Activated CD8-positive, alpha-beta T cell treated with anti-CD3 and anti-CD28 coated beads for 36 hours (primary cell): ENCODE measurements at regions not wholly inside any gene's neighbourhood (a gene's known extent, or its start where the extent isn't known, plus 50 kb on each side); places are given as distances from the start of the nearest gene placed in this dataset.
A peak's percentile ranks its signal among the peaks of the same experiment; 100 is the strongest.

Experiments used
- ATAC-seq: fragments of 200-7000 bp; cut with Tn5 transposase; one replicate; pipeline ENCODE4 v1.10.0; 2021; ENCODE audit warnings: mild to moderate bottlenecking, moderate library complexity
- CTCF ChIA-PET: fragments of 350-600 bp; sonication (Branson Sonifier 250); formaldehyde crosslinking; loops from one replicate; lab custom pipeline; 2021; ENCODE audit warnings: antibody characterized with exemption; lab: Charles Lee
- POLR2A ChIA-PET: fragments of 350-600 bp; sonication (Branson Sonifier 250); formaldehyde crosslinking; loops from one replicate; lab custom pipeline; 2021; ENCODE audit warnings: antibody characterized with exemption; lab: Charles Lee
- DNase-seq: peaks from one replicate; pipeline ENCODE4 v3.0.0-alpha.2; 2020
- H3K27ac Mint-ChIP-seq: one replicate; pipeline ENCODE4 v1.8.0; 2021; ENCODE audit warnings: mild to moderate bottlenecking, mixed read lengths
- H3K27me3 Mint-ChIP-seq: one replicate; pipeline ENCODE4 v1.8.0; 2021; ENCODE audit warnings: mixed read lengths
- H3K36me3 Mint-ChIP-seq: one replicate; pipeline ENCODE4 v1.8.0; 2021; ENCODE audit warnings: low read depth, mixed read lengths
- H3K4me1 Mint-ChIP-seq: one replicate; pipeline ENCODE4 v1.8.0; 2021; ENCODE audit warnings: low read depth, mixed read lengths
- H3K4me3 Mint-ChIP-seq: one replicate; pipeline ENCODE4 v1.8.0; 2021; ENCODE audit warnings: mild to moderate bottlenecking, moderate library complexity, mixed read lengths
- H3K9me3 Mint-ChIP-seq: one replicate; pipeline ENCODE4 v1.8.0; 2021; ENCODE audit warnings: mixed read lengths
- intact Hi-C: fragments of 100-400 bp; cut with micrococcal nuclease; formaldehyde crosslinking; loops from one replicate; pipeline ENCODE4 v1.10.0; 2022
- TF ChIP-seq, protein P1 (sequence below): fragments of 200-600 bp; IDR thresholded peaks from one replicate; pipeline ENCODE4 v1.8.0; 2022; ENCODE audit warnings: antibody characterized with exemption, mild to moderate bottlenecking

DNA sequence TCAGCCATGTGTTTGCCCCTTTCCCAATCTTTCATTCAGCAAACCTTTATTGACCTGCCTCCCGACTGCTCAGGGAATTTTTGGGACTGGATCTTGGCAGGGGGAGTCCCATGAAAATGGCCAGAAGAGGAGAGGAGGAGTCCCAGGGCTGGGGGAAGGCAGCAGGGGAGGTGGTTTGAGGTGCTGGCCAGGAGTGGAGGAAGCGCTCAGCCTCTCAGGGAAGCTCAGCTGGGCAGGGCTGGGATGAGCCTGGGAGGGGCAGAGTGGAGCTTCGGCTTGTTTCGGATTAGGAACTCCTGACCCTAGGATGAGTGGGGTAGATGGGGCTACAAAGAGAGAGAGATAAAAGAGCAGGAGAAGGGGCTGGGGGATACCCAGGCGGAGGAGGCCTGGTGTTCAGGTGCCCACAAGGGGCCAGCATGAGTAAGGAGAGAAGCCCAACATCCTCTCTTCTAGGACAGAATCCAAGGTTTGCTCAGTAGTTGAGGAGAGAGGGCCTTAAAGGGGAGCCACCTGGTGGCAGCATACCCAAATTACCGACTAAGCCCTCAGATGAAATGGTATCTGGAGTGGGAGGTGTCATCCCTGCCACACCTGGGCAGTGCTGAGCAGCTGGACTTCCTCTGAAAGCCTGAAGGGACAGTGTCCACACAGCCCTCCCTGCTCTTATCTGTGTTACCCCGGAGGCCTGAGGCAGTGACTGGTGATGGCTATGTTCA is 91.1 kb downstream of the INHBB start:
- H3K4me3 Mint-ChIP-seq: no peak overlapping the region
- H3K27me3 Mint-ChIP-seq: peaks cover 14% of the 10 kb centered on the region
- POLR2A ChIA-PET: no interaction called here
- H3K27ac Mint-ChIP-seq: no peak overlapping the region
- H3K36me3 Mint-ChIP-seq: no peaks in the 10 kb centered on the region
- DNase-seq (peak; percentile 59), ATAC-seq (peak; percentile 51)
- TF ChIP-seq, protein P1, sequence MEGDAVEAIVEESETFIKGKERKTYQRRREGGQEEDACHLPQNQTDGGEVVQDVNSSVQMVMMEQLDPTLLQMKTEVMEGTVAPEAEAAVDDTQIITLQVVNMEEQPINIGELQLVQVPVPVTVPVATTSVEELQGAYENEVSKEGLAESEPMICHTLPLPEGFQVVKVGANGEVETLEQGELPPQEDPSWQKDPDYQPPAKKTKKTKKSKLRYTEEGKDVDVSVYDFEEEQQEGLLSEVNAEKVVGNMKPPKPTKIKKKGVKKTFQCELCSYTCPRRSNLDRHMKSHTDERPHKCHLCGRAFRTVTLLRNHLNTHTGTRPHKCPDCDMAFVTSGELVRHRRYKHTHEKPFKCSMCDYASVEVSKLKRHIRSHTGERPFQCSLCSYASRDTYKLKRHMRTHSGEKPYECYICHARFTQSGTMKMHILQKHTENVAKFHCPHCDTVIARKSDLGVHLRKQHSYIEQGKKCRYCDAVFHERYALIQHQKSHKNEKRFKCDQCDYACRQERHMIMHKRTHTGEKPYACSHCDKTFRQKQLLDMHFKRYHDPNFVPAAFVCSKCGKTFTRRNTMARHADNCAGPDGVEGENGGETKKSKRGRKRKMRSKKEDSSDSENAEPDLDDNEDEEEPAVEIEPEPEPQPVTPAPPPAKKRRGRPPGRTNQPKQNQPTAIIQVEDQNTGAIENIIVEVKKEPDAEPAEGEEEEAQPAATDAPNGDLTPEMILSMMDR: peak; percentile 33
- no peaks in the 10 kb centered on the region for H3K4me1 Mint-ChIP-seq
- intact Hi-C loops: loop anchor here (10.0 kb wide), 1 partner anchor 92 kb away; the partner anchor contains the start of gene INHBB
- CTCF ChIA-PET: interaction anchor here (1.4 to 3.8 kb wide), 3 partner anchors 94 to 244 kb away, joined by 3 to 12 read pairs (median 4); no protein-coding TSS in a partner anchor
- H3K9me3 Mint-ChIP-seq: no peaks in the 10 kb centered on the region

DNA sequence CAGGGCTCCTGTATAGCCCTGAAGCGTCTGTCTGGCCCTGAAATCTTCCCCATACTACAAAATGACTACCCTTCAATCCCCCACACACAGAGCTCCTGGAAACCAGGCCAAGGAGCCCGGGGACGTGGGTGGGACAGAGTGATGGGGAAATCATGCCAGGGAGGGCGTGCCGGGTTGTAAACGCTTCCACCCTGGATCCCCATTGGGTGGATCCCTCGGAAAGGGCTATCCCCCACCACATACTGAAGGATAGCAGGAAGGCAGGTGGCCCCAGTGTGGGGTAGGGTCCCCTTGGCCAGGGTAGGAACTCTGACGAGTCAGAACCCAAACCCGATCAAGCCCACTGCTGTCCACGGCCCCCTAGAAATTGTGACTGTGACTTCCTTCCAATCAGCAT is 91.7 kb downstream of the INHBB start:
- Mint-ChIP-seq H3K4me3 (no peak overlapping the region), H3K4me1 (no peaks in the 10 kb centered on the region), H3K27ac (no peak overlapping the region), H3K36me3 (no peaks in the 10 kb centered on the region), H3K9me3 (no peaks in the 10 kb centered on the region), H3K27me3 (peaks cover 18% of the 10 kb centered on the region)
- ATAC-seq: no peak
- DNase-seq: no peak
- intact Hi-C loops: loop anchor here (10.0 kb wide), 1 partner anchor 93 kb away; the partner anchor contains the start of gene INHBB
- POLR2A ChIA-PET: no interaction called here
- TF ChIP-seq, protein P1: no peak
- CTCF ChIA-PET: interaction anchor here (1.6 to 3.8 kb wide), 2 partner anchors 94 to 243 kb away, joined by 3 to 12 read pairs; no protein-coding TSS in a partner anchor

DNA sequence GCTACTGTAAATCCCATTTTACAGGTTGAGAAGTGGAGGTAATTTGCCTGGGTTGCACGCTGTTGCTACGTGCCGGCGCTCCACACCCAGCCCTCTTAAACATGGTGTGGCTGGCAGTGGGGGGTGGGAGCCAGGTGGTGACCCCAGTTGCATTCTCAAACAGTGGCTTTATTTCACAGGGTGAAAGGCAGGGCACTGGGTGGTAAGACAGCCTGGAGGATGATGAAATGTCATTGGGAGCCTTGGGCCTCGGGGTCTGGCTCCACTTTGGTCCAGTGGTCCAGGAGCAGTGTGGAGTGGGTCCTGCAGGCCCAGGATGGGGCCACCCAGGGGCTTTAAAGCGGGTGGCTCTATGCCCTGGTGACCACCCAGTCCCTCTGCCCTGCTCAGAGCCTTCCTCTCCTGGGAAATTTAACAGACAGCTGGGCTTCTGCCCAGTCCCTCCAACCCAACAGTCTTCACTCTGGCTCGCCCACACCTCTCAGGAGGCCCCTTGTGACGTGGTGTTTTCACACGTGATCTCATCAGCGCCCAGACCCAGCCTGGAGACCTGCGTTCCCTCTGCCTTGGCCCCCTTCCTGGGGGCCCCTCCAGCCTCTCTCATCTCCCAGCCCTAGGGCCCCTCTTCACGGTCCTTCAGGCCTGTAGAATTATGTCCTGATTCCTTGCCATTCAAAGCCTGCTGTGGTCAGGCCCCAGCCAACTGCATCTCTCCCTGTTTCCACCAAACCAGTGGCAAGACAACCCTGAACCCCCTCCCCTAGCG is 92.5 kb downstream of the INHBB start:
- H3K36me3 Mint-ChIP-seq: no peaks in the 10 kb centered on the region
- ChIA-PET CTCF (interaction anchor here (1.6 to 3.8 kb wide), 2 partner anchors 95 to 242 kb away, joined by 3 to 12 read pairs; no protein-coding TSS in a partner anchor), POLR2A (no interaction called here)
- H3K9me3 Mint-ChIP-seq: no peaks in the 10 kb centered on the region
- H3K4me1 Mint-ChIP-seq: no peaks in the 10 kb centered on the region
- DNase-seq (no peak), ATAC-seq (no peak)
- H3K27ac Mint-ChIP-seq: no peak overlapping the region
- intact Hi-C loops: loop anchor here (10.0 kb wide), 1 partner anchor 94 kb away; the partner anchor contains the start of gene INHBB
- H3K4me3 Mint-ChIP-seq: no peak overlapping the region
- H3K27me3 Mint-ChIP-seq: peaks cover 24% of the 10 kb centered on the region
- TF ChIP-seq, protein P1: no peak

DNA sequence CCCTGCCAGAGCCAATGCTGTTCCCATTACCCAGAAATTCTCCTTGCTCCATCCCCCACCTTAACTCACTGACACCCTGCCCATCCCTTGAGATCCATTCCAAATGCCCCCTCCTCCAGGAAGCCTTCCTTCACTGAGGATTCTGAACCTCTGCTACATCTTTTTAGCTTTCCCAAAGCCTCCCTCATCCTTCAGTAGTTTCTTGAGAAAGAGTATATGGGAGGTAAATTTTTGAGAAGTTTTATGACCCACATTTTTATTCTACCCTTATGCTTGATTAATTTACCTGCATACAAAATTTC is 93.1 kb downstream of the INHBB start:
- Mint-ChIP-seq H3K27ac (no peak overlapping the region), H3K4me3 (no peak overlapping the region), H3K27me3 (peaks cover 29% of the 10 kb centered on the region), H3K9me3 (no peaks in the 10 kb centered on the region), H3K36me3 (no peaks in the 10 kb centered on the region), H3K4me1 (no peaks in the 10 kb centered on the region)
- TF ChIP-seq, protein P1: no peak
- intact Hi-C loops: loop anchor here (10.0 kb wide), 1 partner anchor 94 kb away; the partner anchor contains the start of gene INHBB
- ChIA-PET POLR2A (no interaction called here), CTCF (interaction anchor here (1.2 to 1.6 kb wide), 2 partner anchors 96 to 242 kb away, joined by 3 to 6 read pairs; no protein-coding TSS in a partner anchor)
- ATAC-seq (no peak), DNase-seq (no peak)
